Stimulated activated CD8-positive, alpha-beta memory T cell treated with anti-CD3 and anti-CD28 coated beads, Interleukin-4, amount 100 ng/mL, for 4 hours (primary cell): ENCODE measurements at regions not wholly inside any gene's neighbourhood (a gene's known extent, or its start where the extent isn't known, plus 50 kb on each side); places are given as distances from the start of the nearest gene placed in this dataset.

Experiments
- DNase-seq, 2 donors: peaks; one replicate each; pipeline ENCODE4 v3.0.0-alpha.2; 2020; ENCODE audit warnings: low read depth in 2 of 2, low spot score in 1 of 2

GRCh38 chr1:38578271-38578951 is 281.2 kb downstream of the RRAGC start:
- DNase-seq, result no peak

DNA sequence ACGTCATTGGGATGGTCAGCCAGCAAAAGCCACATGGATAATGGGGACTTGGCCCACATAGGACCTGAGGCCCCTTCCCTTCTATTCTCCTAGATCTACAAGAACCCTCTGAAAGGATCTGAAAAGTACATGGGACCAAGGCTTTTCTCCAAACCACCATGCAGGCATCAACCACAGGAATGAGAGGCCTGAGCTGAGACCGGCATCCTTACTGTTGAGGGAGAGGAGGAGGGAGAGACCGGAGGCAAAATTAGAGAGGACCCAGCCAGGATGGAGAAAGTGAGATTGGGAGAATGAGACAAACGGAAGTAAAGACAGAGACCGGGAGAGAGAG is 281.7 kb downstream of the RRAGC start:
- DNase-seq, result no peak

DNA sequence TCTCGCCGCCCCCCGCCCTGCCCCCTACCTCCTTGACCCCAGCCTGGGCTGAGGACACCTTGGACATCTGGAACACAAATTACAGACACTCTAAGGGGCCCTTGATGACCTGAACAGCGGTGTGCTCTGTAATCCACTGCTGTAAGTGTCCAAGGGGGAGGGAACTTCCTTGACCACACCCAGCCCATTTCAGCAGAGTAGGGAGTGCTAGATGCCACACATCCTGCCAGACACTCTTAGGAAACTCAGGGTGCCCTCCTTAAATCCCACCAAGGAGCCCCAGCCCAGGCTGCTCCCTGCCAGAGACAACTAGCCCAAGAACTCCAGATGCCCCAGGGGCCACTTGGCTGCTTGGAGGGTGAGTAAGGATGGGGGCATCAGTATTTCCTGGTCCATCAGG is 282.2 kb downstream of the RRAGC start:
- DNase-seq, result no peak

- no peak for DNase-seq
These were observed 283.3 kb downstream of the RRAGC start for GRCh38 chr1:38576241-38576640.

DNA sequence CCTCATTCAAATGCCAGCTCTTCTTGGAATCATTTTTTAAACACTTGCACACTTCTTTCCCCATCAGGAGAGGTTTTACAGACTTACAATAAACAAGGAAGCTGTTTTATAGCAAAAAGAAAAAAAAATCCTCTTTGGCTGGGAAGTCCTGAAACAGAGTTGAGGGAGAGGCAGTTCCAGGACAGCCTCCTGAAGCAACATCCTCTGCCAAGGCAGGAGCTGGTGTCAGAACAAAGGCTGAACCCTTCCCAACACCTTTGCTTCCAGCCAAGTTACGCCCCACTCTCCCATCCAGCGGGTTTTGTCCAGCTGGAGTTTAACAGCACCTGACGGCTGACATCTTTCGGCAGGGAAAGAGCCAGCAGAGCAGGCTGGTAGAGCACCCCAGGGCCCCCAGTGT is 287.8 kb downstream of the RRAGC start:
- no peak for DNase-seq

DNA sequence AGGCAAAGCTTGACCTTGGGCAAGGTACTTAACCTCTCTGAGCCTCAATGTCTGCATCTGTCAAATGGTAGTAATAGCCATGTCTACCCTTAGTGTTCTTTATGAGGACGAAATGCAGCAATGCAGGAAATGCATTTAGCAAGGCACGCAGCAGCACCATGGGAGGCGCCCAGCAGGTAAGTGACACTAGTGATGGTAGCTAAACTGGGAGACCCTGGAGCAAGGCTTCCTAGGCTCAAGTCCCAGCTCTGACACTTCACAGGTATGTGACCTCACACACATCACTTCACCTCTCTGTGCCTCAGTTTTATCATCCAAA is 289.0 kb downstream of the RRAGC start:
- no peak for DNase-seq

GRCh38 chr1:38569932-38570656 is 289.5 kb downstream of the RRAGC start:
- no peak for DNase-seq

GRCh38 chr1:38568061-38568857 is 291.3 kb downstream of the RRAGC start:
- no peak for DNase-seq

GRCh38 chr1:38567401-38567800 is 292.2 kb downstream of the RRAGC start:
- no peak for DNase-seq

DNA sequence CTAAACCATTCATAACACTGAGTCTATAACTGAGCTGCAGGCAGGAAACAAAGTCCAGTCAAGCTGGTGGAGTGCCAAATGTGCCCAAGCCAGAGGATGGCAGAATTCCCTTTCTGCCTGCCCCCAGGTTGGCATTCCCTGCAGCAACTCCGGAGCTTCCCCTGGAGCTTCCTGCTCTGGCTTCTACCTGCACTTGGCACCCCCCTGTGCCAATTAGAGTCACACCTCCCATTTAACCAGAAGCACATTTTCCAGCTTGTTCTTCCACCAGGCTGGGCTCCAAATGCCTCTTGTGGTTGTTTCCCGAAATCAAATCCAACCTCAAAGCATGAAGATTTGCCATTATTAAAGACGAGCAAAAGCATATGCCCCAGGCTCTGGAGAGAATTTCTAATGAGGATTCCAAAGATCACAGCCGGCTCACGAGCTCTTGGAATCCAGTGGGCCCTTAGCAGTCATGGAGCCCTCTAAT is 294.5 kb downstream of the RRAGC start:
- DNase-seq, result no peak

DNA sequence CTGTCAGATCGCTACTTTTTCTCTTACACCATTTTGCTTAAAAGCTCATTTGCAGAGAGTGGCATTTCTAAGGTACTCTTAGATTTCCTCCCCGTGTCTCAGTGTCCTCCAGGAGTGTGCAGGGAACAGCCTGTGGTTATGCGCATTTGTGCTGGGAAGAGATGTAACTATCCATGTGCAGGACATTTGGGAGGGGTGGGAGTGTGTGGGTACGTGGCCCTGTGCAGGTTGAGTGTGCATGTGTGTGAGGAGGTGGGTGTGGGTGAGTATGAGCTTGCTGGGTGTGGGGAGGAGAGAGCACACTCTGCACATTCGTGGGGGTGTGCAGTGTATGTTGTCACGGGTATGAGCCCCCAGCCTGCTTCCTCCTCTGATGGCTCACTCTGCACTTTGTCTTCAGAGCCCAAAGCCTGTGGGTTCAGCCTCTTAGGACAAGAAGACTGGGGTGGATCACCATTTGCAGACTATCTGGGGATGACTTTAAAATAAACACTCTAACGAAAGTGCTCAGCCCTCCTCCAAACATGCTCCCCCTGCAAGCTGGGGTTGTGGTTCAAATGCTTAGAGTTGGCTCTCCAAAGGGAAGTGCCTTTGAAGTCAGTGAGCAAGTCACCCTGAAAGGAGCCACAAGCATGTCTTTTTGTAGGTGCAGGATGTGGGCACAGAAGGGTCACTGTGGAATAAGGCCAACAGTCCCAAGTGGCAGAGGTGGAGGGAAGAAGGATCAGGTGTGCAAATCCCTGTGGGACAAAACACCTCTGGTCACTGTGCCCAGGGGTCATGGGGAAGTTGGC is 295.4 kb downstream of the RRAGC start:
- DNase-seq, result no peak

DNA sequence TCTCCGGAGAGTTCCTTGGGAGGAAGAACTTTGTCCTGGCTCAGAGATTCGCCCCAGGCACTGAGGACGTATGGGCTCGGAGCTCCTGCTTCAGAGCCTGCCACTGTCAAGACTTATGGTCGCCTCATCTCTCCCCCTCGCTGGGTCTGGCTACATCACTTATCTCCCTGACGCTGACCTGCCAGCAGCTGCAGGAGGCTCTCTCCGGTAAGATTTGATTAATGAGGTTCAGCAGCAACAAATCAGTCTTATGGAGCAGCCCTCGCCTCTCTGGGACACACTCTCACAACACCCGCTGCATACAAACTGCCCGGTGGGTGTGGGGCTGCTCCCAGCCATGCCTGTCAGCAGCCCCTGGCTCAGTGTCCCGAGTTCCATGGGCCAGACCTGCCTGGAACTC is 297.8 kb downstream of the RRAGC start:
- DNase-seq, result no peak

GRCh38 chr1:38561110-38561509 is 298.5 kb downstream of the RRAGC start:
- DNase-seq, result no peak

DNA sequence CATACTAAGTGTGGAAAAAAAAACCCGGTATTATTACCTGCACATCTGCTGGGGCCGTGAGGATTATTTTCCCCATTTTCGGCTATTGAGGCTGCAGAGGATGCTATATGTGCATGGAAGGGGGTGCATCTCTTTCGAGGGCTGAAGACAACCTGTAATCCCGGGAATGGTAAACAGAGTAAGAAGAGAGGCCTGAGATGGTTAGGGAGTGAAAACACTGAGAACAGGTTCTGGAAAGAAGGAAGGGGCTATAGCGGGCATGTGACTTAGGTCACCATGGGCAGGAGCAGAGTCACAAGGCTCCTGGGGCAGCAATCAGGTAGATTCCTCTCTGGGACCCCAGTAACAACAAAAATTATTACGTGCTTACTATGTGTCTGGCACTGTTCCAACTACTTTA is 299.1 kb downstream of the RRAGC start:
- DNase-seq, result no peak

- peak; percentile 40 to 41 for DNase-seq
These were observed 300.0 kb downstream of the RRAGC start for GRCh38 chr1:38559446-38560165.

- no peak for DNase-seq
These were observed 300.8 kb downstream of the RRAGC start for GRCh38 chr1:38558500-38559445.

- DNase-seq, result no peak
These were observed 301.5 kb downstream of the RRAGC start for GRCh38 chr1:38558055-38558454.

DNA sequence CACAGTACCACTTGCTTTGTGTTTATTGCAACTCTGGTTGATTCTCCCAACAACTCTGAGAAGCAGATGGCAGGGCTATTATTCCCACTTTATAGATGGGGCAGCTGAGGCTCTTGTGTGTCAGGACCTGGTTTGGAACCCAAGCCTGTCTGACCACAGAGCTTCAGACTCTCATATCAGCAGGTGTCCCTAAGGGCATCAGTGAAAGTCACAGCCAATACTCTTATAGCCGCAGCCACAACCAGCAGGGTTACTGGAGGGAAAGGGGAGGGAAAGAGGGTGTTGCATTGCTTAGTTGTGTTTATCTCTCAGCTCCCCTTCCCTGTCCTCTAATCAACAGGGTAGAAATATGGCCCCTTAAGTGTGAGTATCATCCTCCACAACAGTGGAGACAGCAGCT is 304.0 kb downstream of the RRAGC start:
- no peak for DNase-seq

DNA sequence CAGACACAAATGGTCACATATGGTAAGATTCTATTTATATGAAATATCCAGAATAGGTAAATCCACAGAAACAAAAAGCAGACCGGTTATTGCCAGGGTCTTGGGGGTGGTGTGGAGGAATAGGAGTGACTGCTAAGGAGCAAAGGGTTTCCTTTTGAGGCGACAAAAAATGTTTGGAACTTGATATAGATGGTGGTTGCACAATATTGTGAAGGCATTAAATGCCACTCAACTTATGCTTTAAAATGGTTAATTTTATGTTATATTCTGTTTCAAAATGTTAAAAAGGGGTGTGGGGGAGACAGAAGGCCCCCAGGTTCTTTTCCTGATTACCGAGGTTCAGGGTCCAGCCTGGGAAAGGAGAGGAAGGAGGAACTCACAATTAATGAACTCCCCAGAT is 304.4 kb downstream of the RRAGC start:
- no peak for DNase-seq
